ENCODE measurements at regions not wholly inside any gene's neighbourhood (a gene's known extent, or its start where the extent isn't known, plus 50 kb on each side); places are given as distances from the start of the nearest gene placed in this dataset.

GRCh38 chr4:14952352-14952751 is 49.9 kb upstream of the CPEB2 start:
- no peak for TF ChIP-seq GATA2 (IDR thresholded peaks at IDR 0.05; ENCODE audit: low read depth, low read length)
- no peak for TF ChIP-seq GATA3 (IDR thresholded peaks at IDR 0.05; ENCODE audit: low read depth, low read length)

Measured in SH-SY5Y (cell line).